ENCODE measurements at regions not wholly inside any gene's neighbourhood (a gene's known extent, or its start where the extent isn't known, plus 50 kb on each side); places are given as distances from the start of the nearest gene placed in this dataset.

DNA sequence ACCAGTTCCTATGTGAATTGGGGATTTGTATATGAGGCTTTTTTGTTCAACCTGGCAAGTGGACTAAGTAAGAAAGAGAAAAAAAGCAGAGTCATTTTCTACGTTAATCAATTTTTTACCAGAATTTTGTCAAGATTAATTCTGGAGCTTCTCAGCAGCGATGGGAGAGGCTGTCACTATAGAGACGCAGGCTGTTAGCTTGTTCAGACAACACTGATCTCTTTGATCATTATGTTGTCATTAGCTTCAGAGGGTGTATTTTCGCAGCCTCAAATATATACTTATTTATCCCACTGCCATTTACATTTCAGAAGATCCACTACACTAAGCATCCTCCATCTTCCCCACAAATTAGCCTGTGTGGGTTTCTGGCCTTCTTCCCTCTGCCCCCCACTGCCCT is 196.7 kb upstream of the PFKP start:
- no peaks in the 10 kb centered on the region for H3K36me3 Mint-ChIP-seq (ENCODE audit: low read depth)
- H3K4me3 Mint-ChIP-seq: no peak overlapping the region
- no peaks in the 10 kb centered on the region for H3K27me3 Mint-ChIP-seq (ENCODE audit: low read depth)
- H3K4me1 Mint-ChIP-seq (ENCODE audit: low read depth): no peaks in the 10 kb centered on the region
- no peaks in the 10 kb centered on the region for H3K9me3 Mint-ChIP-seq
- H3K27ac Mint-ChIP-seq: no peak overlapping the region

- H3K4me1 Mint-ChIP-seq (ENCODE audit: low read depth): no peaks in the 10 kb centered on the region
- no peak overlapping the region for H3K27ac Mint-ChIP-seq
- no peaks in the 10 kb centered on the region for H3K27me3 Mint-ChIP-seq (ENCODE audit: low read depth)
- H3K36me3 Mint-ChIP-seq (ENCODE audit: low read depth): no peaks in the 10 kb centered on the region
- no peak overlapping the region for H3K4me3 Mint-ChIP-seq
- H3K9me3 Mint-ChIP-seq: no peaks in the 10 kb centered on the region
Observed at GRCh38 chr10:2867788-2868299, 199.5 kb upstream of the PFKP start.

- no peaks in the 10 kb centered on the region for H3K36me3 Mint-ChIP-seq (ENCODE audit: low read depth)
- no peaks in the 10 kb centered on the region for H3K9me3 Mint-ChIP-seq
- H3K4me1 Mint-ChIP-seq (ENCODE audit: low read depth): no peaks in the 10 kb centered on the region
- H3K27me3 Mint-ChIP-seq (ENCODE audit: low read depth): no peaks in the 10 kb centered on the region
- no peak overlapping the region for H3K4me3 Mint-ChIP-seq
- no peak overlapping the region for H3K27ac Mint-ChIP-seq
Observed at GRCh38 chr10:2866569-2866968, 200.8 kb upstream of the PFKP start.

DNA sequence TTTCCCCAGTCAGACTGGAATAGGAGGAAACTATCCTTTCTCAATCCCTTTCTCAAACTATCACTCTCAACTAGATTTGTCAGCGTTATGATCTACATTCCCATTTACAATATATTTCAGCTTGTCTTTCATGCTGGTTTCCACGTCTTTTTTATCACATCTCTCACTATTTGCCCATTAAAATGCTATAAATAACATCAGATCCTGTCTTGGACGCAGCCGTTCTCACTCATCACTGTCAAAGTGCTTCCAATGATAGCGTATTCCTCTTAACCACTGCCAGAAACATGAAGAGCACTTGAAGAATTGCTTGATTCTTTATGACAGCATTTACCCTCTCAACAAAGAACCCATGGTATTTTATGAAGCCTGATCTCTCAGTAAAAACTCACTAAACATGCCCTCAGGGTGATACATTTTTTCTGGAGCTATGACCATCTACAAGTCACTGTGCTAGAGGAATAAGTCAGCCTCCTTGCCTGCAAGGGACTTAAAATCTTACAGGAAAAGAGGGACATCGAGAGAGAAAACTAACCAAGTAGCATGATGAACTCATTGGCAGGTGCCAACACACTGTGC is 205.6 kb upstream of the PFKP start:
- Mint-ChIP-seq H3K27me3 (ENCODE audit: low read depth) (no peaks in the 10 kb centered on the region), H3K27ac (no peak overlapping the region), H3K36me3 (ENCODE audit: low read depth) (no peaks in the 10 kb centered on the region), H3K9me3 (no peaks in the 10 kb centered on the region), H3K4me1 (ENCODE audit: low read depth) (no peaks in the 10 kb centered on the region), H3K4me3 (no peak overlapping the region)

DNA sequence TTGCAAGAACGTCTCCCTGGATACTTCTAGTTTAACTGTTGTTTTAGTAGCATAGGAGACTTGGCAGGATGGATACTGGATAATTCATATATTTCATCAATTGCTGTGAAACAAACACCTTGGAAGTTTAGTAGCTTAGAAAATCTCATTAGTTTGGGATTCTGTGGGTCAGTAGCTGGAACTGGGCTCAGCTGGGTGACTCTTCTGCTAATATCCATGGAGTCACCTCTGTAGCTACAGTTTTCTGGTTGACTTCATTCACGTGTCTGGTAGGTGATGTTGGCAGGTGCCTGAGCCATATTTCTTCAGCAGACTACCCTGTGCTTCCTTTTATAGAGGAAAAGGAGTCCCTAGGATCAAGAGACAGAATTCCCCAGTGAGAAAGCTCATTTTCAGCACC is 208.9 kb upstream of the PFKP start:
- Mint-ChIP-seq H3K4me1 (ENCODE audit: low read depth) (no peaks in the 10 kb centered on the region), H3K27me3 (ENCODE audit: low read depth) (no peaks in the 10 kb centered on the region)

GRCh38 chr10:2856598-2856997 is 210.8 kb upstream of the PFKP start:
- no peak overlapping the region for H3K4me3 Mint-ChIP-seq
- peaks cover 4% of the 10 kb centered on the region for H3K27me3 Mint-ChIP-seq (ENCODE audit: low read depth)
- H3K36me3 Mint-ChIP-seq (ENCODE audit: low read depth): no peaks in the 10 kb centered on the region
- no peaks in the 10 kb centered on the region for H3K9me3 Mint-ChIP-seq
- H3K4me1 Mint-ChIP-seq (ENCODE audit: low read depth): no peaks in the 10 kb centered on the region
- no peak overlapping the region for H3K27ac Mint-ChIP-seq

More for the DNA sequence above, 208.9 kb upstream of the PFKP start:
- H3K9me3 Mint-ChIP-seq: no peaks in the 10 kb centered on the region
- no peak overlapping the region for H3K27ac Mint-ChIP-seq
- H3K4me3 Mint-ChIP-seq: no peak overlapping the region
- no peaks in the 10 kb centered on the region for H3K36me3 Mint-ChIP-seq (ENCODE audit: low read depth)

DNA sequence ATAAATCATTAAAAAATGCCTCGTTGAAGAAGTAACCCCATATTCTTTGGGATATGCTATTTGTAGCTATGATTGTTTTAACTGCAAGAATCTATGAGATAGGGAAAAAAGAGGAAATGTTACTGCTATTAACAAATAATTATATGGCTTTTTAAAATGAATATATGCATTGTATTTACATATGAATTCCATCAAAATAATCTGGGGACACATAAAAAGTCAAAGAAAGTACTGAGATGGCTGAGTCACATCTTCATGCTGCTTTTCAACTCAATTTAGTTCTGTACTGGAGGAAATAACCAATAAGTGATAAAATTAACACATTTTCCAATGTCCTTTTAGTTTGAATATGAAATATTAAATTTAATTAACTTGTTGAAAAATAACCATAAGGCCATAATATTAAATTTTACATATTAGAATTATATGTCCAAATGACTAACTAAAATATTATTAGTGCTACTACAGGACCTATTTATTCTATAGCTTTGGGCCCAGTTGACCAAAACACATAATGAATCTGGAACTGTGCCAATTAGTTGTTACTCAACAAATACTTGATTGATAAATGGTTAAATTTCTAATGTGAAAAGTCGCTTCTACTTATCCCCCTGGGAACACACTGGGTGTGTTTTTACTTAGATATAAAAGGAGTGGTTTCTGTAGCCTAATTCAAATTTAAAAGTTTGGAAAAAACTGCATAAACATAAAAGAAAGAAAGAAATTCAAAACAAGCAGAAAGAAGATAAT is 214.6 kb upstream of the PFKP start:
- Mint-ChIP-seq H3K9me3 (no peaks in the 10 kb centered on the region), H3K4me1 (ENCODE audit: low read depth) (no peaks in the 10 kb centered on the region), H3K36me3 (ENCODE audit: low read depth) (no peaks in the 10 kb centered on the region), H3K4me3 (no peak overlapping the region), H3K27me3 (ENCODE audit: low read depth) (peaks cover 4% of the 10 kb centered on the region), H3K27ac (no peak overlapping the region)

GRCh38 chr10:2851566-2851965 is 215.8 kb upstream of the PFKP start:
- no peaks in the 10 kb centered on the region for H3K9me3 Mint-ChIP-seq
- H3K4me3 Mint-ChIP-seq: no peak overlapping the region
- H3K4me1 Mint-ChIP-seq (ENCODE audit: low read depth): no peaks in the 10 kb centered on the region
- peaks cover 4% of the 10 kb centered on the region for H3K27me3 Mint-ChIP-seq (ENCODE audit: low read depth)
- H3K36me3 Mint-ChIP-seq (ENCODE audit: low read depth): no peaks in the 10 kb centered on the region
- H3K27ac Mint-ChIP-seq: no peak overlapping the region

GRCh38 chr10:2850202-2850601 is 217.1 kb upstream of the PFKP start:
- H3K4me1 Mint-ChIP-seq (ENCODE audit: low read depth): no peaks in the 10 kb centered on the region

DNA sequence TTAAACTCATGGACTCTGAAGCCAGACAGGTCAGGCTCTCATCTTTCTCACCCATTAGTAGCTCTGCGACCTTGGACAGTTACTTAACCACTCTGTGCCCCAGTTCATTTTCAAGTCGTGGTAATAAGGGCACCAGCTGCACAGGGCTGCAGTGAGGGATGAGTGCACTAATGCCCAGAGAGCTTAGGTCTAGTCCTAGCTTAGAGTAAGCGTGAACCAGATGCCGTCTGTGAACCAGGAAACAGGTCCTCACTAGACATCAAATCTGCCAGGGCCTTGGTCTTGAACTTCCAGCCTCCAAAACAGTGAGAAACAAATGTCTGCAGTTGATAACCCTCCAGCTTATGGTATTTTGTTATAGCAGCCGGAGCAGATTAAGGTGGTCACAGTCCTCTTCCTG is 222.4 kb upstream of the PFKP start:
- H3K27me3 Mint-ChIP-seq (ENCODE audit: low read depth): no peaks in the 10 kb centered on the region
- no peaks in the 10 kb centered on the region for H3K36me3 Mint-ChIP-seq (ENCODE audit: low read depth)
- H3K27ac Mint-ChIP-seq: no peak overlapping the region
- H3K4me3 Mint-ChIP-seq: no peak overlapping the region
- H3K4me1 Mint-ChIP-seq (ENCODE audit: low read depth): no peaks in the 10 kb centered on the region
- no peaks in the 10 kb centered on the region for H3K9me3 Mint-ChIP-seq

More at GRCh38 chr10:2850202-2850601, 217.1 kb upstream of the PFKP start:
- Mint-ChIP-seq H3K27me3 (ENCODE audit: low read depth) (peaks cover 4% of the 10 kb centered on the region), H3K9me3 (no peaks in the 10 kb centered on the region), H3K4me3 (no peak overlapping the region), H3K27ac (no peak overlapping the region), H3K36me3 (ENCODE audit: low read depth) (no peaks in the 10 kb centered on the region)

- no peaks in the 10 kb centered on the region for H3K9me3 Mint-ChIP-seq
- H3K36me3 Mint-ChIP-seq (ENCODE audit: low read depth): no peaks in the 10 kb centered on the region
Observed at GRCh38 chr10:2839081-2839725, 228.1 kb upstream of the PFKP start.

GRCh38 chr10:2837674-2838073 is 229.7 kb upstream of the PFKP start:
- Mint-ChIP-seq H3K4me3 (no peak overlapping the region), H3K4me1 (ENCODE audit: low read depth) (no peaks in the 10 kb centered on the region), H3K27me3 (ENCODE audit: low read depth) (no peaks in the 10 kb centered on the region), H3K9me3 (no peaks in the 10 kb centered on the region), H3K27ac (no peak overlapping the region), H3K36me3 (ENCODE audit: low read depth) (no peaks in the 10 kb centered on the region)

More at GRCh38 chr10:2839081-2839725, 228.1 kb upstream of the PFKP start:
- H3K4me3 Mint-ChIP-seq: no peak overlapping the region
- no peak overlapping the region for H3K27ac Mint-ChIP-seq
- H3K4me1 Mint-ChIP-seq (ENCODE audit: low read depth): no peaks in the 10 kb centered on the region
- H3K27me3 Mint-ChIP-seq (ENCODE audit: low read depth): no peaks in the 10 kb centered on the region

DNA sequence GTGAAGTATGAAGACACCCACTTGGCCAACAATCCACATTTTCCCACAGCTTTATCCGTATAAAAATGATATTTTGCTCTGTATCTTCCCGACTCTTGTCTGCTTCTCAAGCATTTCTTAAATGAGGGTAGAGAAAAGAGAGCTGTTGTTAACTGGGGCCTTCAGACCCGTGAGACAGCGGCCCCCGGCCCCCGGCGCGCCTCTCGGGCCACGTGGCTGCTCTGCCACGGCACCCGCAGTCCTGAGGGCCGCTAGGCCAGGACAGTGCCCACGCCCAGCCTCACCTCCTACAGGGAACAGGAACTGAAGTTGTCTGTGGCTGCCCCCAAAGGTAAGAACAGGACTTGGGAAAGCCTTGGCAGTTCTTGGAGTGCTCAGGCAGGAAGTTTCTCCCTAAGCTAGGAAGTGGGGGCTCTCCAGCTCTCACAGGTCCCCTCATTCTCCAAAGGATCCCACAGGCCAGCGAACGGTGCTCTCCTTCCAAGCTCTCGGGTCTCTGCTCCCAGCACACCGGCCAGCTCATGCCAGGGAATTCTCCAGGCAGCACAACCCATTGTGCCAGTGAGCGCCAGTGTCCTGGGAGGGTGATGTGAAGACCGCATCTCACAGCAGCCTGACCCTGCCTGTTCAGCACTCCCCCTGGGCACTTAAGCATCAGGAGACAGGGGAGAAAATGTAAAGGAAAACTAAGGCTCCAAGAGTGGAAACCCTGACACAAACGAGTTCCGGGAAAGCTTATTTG is 230.3 kb upstream of the PFKP start:
- no peaks in the 10 kb centered on the region for H3K4me1 Mint-ChIP-seq (ENCODE audit: low read depth)
- no peak overlapping the region for H3K27ac Mint-ChIP-seq

GRCh38 chr10:2834214-2834613 is 233.1 kb upstream of the PFKP start:
- H3K4me3 Mint-ChIP-seq: no peak overlapping the region
- H3K4me1 Mint-ChIP-seq (ENCODE audit: low read depth): no peaks in the 10 kb centered on the region
- H3K27me3 Mint-ChIP-seq (ENCODE audit: low read depth): no peaks in the 10 kb centered on the region
- H3K27ac Mint-ChIP-seq: no peak overlapping the region
- H3K9me3 Mint-ChIP-seq: no peaks in the 10 kb centered on the region
- no peaks in the 10 kb centered on the region for H3K36me3 Mint-ChIP-seq (ENCODE audit: low read depth)

More for the DNA sequence above, 230.3 kb upstream of the PFKP start:
- no peaks in the 10 kb centered on the region for H3K36me3 Mint-ChIP-seq (ENCODE audit: low read depth)
- no peak overlapping the region for H3K4me3 Mint-ChIP-seq
- H3K9me3 Mint-ChIP-seq: no peaks in the 10 kb centered on the region
- H3K27me3 Mint-ChIP-seq (ENCODE audit: low read depth): no peaks in the 10 kb centered on the region

Measured in T-helper 1 cell treated with Interleukin-12 subunit alpha and Interleukin-12 subunit beta and Interleukin-4 antibody, amounts not matched to agents 30 μg/mL and 1 μg/mL, for 36 hours (primary cell).